ENCODE measurements at regions not wholly inside any gene's neighbourhood (a gene's known extent, or its start where the extent isn't known, plus 50 kb on each side); places are given as distances from the start of the nearest gene placed in this dataset.

DNA sequence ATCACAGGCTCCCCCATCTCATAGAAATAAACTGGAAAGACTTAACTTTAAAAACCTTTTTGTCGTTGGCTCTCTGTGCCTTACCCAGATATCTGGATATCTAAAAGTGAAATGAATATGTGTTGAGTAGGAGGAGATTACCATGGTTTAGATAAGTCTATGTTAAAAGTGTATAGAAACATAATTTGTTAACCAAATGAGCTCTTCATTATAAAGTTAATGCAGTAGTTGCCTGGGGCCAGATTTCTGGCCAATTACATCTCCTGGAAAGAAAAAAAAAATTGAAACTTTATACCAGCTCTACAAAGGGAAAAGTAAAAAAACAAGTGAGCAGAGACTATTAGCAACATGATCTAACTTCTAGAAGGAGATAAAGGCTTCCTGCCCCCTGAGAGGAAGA lies 259.6 kb upstream of the UBE2E3 start:
- H3K36me3 ChIP-seq = no peaks in the 10 kb centered on the region
- no peaks in the 10 kb centered on the region for H3K27me3 ChIP-seq
- no peaks in the 10 kb centered on the region for H3K9me3 ChIP-seq
- DNase-seq = no peak
- no peak overlapping the region for H3K27ac ChIP-seq
- TF ChIP-seq POLR2A (IDR thresholded peaks at IDR 0.05) = no peak
- TF ChIP-seq, protein P1, sequence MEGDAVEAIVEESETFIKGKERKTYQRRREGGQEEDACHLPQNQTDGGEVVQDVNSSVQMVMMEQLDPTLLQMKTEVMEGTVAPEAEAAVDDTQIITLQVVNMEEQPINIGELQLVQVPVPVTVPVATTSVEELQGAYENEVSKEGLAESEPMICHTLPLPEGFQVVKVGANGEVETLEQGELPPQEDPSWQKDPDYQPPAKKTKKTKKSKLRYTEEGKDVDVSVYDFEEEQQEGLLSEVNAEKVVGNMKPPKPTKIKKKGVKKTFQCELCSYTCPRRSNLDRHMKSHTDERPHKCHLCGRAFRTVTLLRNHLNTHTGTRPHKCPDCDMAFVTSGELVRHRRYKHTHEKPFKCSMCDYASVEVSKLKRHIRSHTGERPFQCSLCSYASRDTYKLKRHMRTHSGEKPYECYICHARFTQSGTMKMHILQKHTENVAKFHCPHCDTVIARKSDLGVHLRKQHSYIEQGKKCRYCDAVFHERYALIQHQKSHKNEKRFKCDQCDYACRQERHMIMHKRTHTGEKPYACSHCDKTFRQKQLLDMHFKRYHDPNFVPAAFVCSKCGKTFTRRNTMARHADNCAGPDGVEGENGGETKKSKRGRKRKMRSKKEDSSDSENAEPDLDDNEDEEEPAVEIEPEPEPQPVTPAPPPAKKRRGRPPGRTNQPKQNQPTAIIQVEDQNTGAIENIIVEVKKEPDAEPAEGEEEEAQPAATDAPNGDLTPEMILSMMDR (IDR thresholded peaks at IDR 0.05) = no peak
- intact Hi-C loops (cut with DNase I; ENCODE audit: low total_unique reads) = no loop called here
- no peaks in the 10 kb centered on the region for H3K4me1 ChIP-seq
- H3K4me3 ChIP-seq = no peak overlapping the region

DNA sequence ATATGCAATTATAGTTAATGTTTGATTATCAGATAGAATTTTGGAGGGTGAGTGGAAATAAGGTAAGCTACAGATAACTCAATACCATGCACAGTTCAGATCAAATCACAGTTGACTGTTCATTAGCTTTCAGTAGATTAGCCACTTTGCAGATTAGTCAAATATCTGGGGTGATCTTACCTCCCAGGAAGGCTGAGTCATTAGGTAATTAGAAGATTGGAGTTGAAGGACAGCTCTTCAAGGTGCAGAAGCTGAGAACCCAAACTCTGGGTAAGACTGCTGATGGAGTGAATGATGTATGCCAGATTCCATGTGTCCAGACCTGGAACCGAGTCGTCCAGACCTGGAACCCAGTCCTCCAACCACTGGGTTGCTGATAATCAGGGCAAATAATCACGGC lies 262.8 kb upstream of the UBE2E3 start:
- intact Hi-C loops (cut with DNase I; ENCODE audit: low total_unique reads) = no loop called here
- H3K9me3 ChIP-seq = no peaks in the 10 kb centered on the region
- no peak overlapping the region for H3K4me3 ChIP-seq
- no peaks in the 10 kb centered on the region for H3K36me3 ChIP-seq
- H3K27me3 ChIP-seq = no peaks in the 10 kb centered on the region
- H3K4me1 ChIP-seq = no peaks in the 10 kb centered on the region
- DNase-seq = no peak
- H3K27ac ChIP-seq = no peak overlapping the region
- TF ChIP-seq, protein P1 (IDR thresholded peaks at IDR 0.05) = no peak
- TF ChIP-seq POLR2A (IDR thresholded peaks at IDR 0.05) = no peak

DNA sequence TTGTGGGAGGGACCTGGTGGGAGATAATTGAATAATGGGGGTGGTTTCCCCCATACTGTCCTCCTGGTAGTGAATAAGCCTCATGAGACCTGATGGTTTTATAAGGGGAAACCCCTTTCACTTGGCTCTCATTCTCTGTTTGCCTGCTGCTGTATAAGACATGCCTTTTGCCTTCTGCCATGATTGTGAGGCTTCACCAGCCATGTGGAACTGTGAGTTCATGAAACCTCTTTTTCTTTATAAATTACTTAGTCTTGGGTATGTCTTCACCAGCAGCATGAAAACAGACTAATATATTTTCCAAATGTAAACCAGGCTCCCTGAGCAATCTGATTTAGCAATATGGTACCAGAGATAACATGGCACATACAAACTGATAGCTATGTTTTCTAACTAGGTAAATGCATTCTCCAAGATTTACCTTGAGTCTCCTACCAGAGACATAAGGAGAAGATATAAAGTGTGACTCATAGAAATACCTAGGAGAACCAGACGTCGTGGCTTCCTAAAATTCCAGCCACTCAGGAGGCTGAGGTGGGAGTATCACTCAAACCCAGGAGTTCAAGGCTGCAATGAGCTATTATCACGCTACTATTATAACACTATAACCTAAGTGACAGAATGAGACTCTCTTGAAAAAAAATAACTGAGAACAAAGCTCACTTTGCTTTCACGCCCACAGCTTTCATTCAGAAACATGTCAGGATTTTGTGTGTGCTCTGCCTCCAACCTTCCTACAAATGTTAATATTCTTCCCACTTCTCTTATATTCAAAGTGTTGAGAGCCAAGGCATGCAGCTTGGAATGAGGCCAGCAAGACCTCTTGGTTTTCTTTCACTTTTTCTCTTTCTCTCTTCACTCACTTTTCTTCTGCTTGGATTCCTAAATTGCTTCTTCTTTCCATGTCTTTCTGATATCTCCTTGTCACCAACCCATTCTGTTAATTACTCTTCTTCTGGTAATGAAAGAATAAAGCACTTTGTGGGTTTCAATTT lies 263.9 kb upstream of the UBE2E3 start:
- no peak for TF ChIP-seq POLR2A (IDR thresholded peaks at IDR 0.05)
- TF ChIP-seq, protein P1 (IDR thresholded peaks at IDR 0.05) = no peak
- no peaks in the 10 kb centered on the region for H3K9me3 ChIP-seq
- no peak for DNase-seq
- no peak overlapping the region for H3K27ac ChIP-seq
- no peaks in the 10 kb centered on the region for H3K4me1 ChIP-seq
- no peaks in the 10 kb centered on the region for H3K36me3 ChIP-seq
- H3K27me3 ChIP-seq = no peaks in the 10 kb centered on the region
- H3K4me3 ChIP-seq = no peak overlapping the region
- intact Hi-C loops (cut with DNase I; ENCODE audit: low total_unique reads) = no loop called here

- H3K27me3 ChIP-seq = no peaks in the 10 kb centered on the region
- no peaks in the 10 kb centered on the region for H3K36me3 ChIP-seq
- no peak overlapping the region for H3K27ac ChIP-seq
- intact Hi-C loops (cut with DNase I; ENCODE audit: low total_unique reads) = no loop called here
- DNase-seq = no peak
- TF ChIP-seq POLR2A (IDR thresholded peaks at IDR 0.05) = no peak
- TF ChIP-seq, protein P1 (IDR thresholded peaks at IDR 0.05) = no peak
- no peaks in the 10 kb centered on the region for H3K9me3 ChIP-seq
- H3K4me3 ChIP-seq = no peak overlapping the region
- no peaks in the 10 kb centered on the region for H3K4me1 ChIP-seq
Observed at GRCh38 chr2:180715044-180715443, 265.4 kb upstream of the UBE2E3 start.

- no peaks in the 10 kb centered on the region for H3K27me3 ChIP-seq
Observed at GRCh38 chr2:180709392-180710145, 270.8 kb upstream of the UBE2E3 start.

More at GRCh38 chr2:180709392-180710145, 270.8 kb upstream of the UBE2E3 start:
- Histone ChIP-seq H3K27ac (no peak overlapping the region), H3K4me3 (no peak overlapping the region), H3K9me3 (no peaks in the 10 kb centered on the region), H3K36me3 (no peaks in the 10 kb centered on the region), H3K4me1 (no peaks in the 10 kb centered on the region)
- no peak for DNase-seq
- TF ChIP-seq POLR2A (IDR thresholded peaks at IDR 0.05) = no peak
- TF ChIP-seq, protein P1 (IDR thresholded peaks at IDR 0.05) = no peak
- intact Hi-C loops (cut with DNase I; ENCODE audit: low total_unique reads) = no loop called here
